ENCODE measurements at regions not wholly inside any gene's neighbourhood (a gene's known extent, or its start where the extent isn't known, plus 50 kb on each side); places are given as distances from the start of the nearest gene placed in this dataset.
A peak's percentile ranks its signal among the peaks of the same experiment; 100 is the strongest.

GRCh38 chr21:41582298-41582840, 74.4 kb upstream of the TMPRSS2 start:
- intact Hi-C loops (cut with DNase I) = no loop called here
- no peak overlapping the region for H3K4me3 ChIP-seq
- no peaks in the 10 kb centered on the region for H3K27me3 ChIP-seq
- no peaks in the 10 kb centered on the region for H3K9me3 ChIP-seq
- peak; percentile 52 to 72 for DNase-seq (ENCODE audit: extremely low spot score in 2 of 2)
- no peaks in the 10 kb centered on the region for H3K36me3 ChIP-seq
- H3K4me1 ChIP-seq = no peaks in the 10 kb centered on the region
- TF ChIP-seq, protein P1, sequence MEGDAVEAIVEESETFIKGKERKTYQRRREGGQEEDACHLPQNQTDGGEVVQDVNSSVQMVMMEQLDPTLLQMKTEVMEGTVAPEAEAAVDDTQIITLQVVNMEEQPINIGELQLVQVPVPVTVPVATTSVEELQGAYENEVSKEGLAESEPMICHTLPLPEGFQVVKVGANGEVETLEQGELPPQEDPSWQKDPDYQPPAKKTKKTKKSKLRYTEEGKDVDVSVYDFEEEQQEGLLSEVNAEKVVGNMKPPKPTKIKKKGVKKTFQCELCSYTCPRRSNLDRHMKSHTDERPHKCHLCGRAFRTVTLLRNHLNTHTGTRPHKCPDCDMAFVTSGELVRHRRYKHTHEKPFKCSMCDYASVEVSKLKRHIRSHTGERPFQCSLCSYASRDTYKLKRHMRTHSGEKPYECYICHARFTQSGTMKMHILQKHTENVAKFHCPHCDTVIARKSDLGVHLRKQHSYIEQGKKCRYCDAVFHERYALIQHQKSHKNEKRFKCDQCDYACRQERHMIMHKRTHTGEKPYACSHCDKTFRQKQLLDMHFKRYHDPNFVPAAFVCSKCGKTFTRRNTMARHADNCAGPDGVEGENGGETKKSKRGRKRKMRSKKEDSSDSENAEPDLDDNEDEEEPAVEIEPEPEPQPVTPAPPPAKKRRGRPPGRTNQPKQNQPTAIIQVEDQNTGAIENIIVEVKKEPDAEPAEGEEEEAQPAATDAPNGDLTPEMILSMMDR (IDR thresholded peaks at IDR 0.05) = no peak
- TF ChIP-seq POLR2AphosphoS5 (IDR thresholded peaks at IDR 0.05; ENCODE audit: insufficient read depth in 1 of 2, low read depth in 1 of 2) (no peak), POLR2A (IDR thresholded peaks at IDR 0.05) (no peak)
- H3K27ac ChIP-seq = no peak overlapping the region

DNA sequence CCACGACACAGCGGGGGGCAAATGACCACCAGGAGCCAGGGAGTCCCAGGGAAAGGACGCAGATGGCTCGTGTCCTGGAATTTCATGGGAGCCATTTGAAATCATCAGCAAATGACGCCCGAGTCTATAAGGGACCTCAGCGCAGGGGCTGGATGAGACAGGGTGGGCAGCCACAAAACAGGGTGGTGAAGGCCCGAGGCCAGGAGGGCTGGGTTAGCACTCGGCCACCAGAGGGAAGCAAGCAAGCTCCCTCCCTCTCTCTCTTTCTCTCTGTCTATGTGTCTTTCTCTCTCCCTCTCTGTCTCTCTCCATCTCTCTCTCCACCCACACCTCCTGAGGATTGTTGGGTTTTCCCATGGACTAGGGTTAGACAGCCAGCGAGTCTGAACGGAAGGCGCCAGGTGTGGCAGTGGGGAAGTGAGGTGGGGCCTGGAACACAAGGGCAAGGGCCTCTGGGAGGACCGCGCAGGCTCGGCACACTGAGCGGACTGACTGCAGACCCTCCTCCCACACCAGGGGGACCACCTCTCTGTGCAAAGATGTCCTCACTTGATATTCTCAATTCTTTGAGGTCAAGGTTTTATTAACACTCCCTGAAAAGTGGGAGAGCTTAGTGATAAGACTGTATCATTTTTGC, 73.8 kb upstream of the TMPRSS2 start:
- Histone ChIP-seq H3K27ac (no peak overlapping the region), H3K9me3 (no peaks in the 10 kb centered on the region), H3K36me3 (no peaks in the 10 kb centered on the region), H3K27me3 (no peaks in the 10 kb centered on the region), H3K4me3 (no peak overlapping the region), H3K4me1 (no peaks in the 10 kb centered on the region)
- intact Hi-C loops (cut with DNase I) = no loop called here
- TF ChIP-seq POLR2A (IDR thresholded peaks at IDR 0.05) (no peak), POLR2AphosphoS5 (IDR thresholded peaks at IDR 0.05; ENCODE audit: insufficient read depth in 1 of 2, low read depth in 1 of 2) (no peak)
- TF ChIP-seq, protein P1 (IDR thresholded peaks at IDR 0.05) = no peak
- DNase-seq (ENCODE audit: extremely low spot score in 2 of 2) = peak in 1 of 2 donors; percentile 72

GRCh38 chr21:41580758-41581554, 73.0 kb upstream of the TMPRSS2 start:
- intact Hi-C loops (cut with DNase I) = no loop called here
- TF ChIP-seq POLR2AphosphoS5 (IDR thresholded peaks at IDR 0.05; ENCODE audit: insufficient read depth in 1 of 2, low read depth in 1 of 2) (peak in 1 of 2 donors; percentile 13), POLR2A (IDR thresholded peaks at IDR 0.05) (no peak)
- TF ChIP-seq, protein P1 (IDR thresholded peaks at IDR 0.05) = no peak
- Histone ChIP-seq H3K36me3 (no peaks in the 10 kb centered on the region), H3K4me3 (no peak overlapping the region), H3K4me1 (no peaks in the 10 kb centered on the region), H3K27ac (no peak overlapping the region), H3K9me3 (no peaks in the 10 kb centered on the region), H3K27me3 (no peaks in the 10 kb centered on the region)
- peak; percentile 84 to 93 for DNase-seq (ENCODE audit: extremely low spot score in 2 of 2)

DNA sequence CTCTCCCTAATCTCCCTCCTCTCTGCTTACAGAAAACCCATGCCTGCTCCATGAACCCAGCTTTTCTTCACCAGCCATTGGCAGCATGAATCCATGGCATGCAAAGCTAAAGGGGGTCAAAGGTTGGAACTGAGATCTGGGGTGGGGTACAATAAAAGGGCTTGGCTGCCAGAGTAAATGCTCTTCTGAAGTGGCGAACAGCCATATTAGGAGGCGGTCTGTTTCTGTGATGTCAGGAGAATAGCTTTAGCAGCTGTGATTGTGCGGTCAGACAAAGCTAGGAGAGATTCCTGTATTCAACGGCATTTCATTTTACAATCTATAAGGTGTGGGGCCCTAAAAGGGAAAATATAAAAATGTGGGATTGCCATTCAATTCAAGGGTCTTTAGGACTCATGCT, 71.7 kb upstream of the TMPRSS2 start:
- Histone ChIP-seq H3K4me1 (no peaks in the 10 kb centered on the region), H3K9me3 (no peaks in the 10 kb centered on the region), H3K27me3 (no peaks in the 10 kb centered on the region), H3K4me3 (no peak overlapping the region), H3K27ac (no peak overlapping the region), H3K36me3 (no peaks in the 10 kb centered on the region)
- peak in 1 of 2 donors; percentile 47 for DNase-seq (ENCODE audit: extremely low spot score in 2 of 2)
- intact Hi-C loops (cut with DNase I) = no loop called here
- TF ChIP-seq, protein P1 (IDR thresholded peaks at IDR 0.05) = no peak
- TF ChIP-seq POLR2A (IDR thresholded peaks at IDR 0.05) = no peak
- TF ChIP-seq POLR2AphosphoS5 (IDR thresholded peaks at IDR 0.05; ENCODE audit: insufficient read depth in 1 of 2, low read depth in 1 of 2) = no peak

Data from vagina (tissue), 2 donors.